HG02852 (cell line): ENCODE measurements at regions not wholly inside any gene's neighbourhood (a gene's known extent, or its start where the extent isn't known, plus 50 kb on each side); places are given as distances from the start of the nearest gene placed in this dataset.

Experiments used
- ATAC-seq: cut with Tn5 transposase; IDR thresholded peaks from one replicate; pipeline ENCODE4 v1.9.1; 2021; ENCODE audit warnings: mild to moderate bottlenecking, moderate library complexity; ENCODE audit not compliant: unreplicated experiment

GRCh38 chr9:129507805-129508204 lies 113.1 kb downstream of the C9orf50 start:
- no peak for ATAC-seq

GRCh38 chr9:129506892-129507291 lies 114.0 kb downstream of the C9orf50 start:
- no peak for ATAC-seq

- ATAC-seq, result no peak
Observed at GRCh38 chr9:129506041-129506440, 114.9 kb downstream of the C9orf50 start.

- no peak for ATAC-seq
Observed at GRCh38 chr9:129505270-129505902, 115.5 kb downstream of the C9orf50 start.

- ATAC-seq, result no peak
Observed at GRCh38 chr9:129504404-129504803, 116.5 kb downstream of the C9orf50 start.

- no peak for ATAC-seq
Observed at GRCh38 chr9:129501771-129502319, 119.1 kb downstream of the C9orf50 start.

- ATAC-seq, result no peak
Observed at GRCh38 chr9:129500863-129501770, 119.8 kb downstream of the C9orf50 start.

- no peak for ATAC-seq
Observed at GRCh38 chr9:129500161-129500862, 120.6 kb downstream of the C9orf50 start.

GRCh38 chr9:129498451-129499384 lies 122.2 kb downstream of the C9orf50 start:
- no peak for ATAC-seq

GRCh38 chr9:129497813-129498450 lies 123.0 kb downstream of the C9orf50 start:
- no peak for ATAC-seq

GRCh38 chr9:129497005-129497812 lies 123.7 kb downstream of the C9orf50 start:
- ATAC-seq, result no peak

GRCh38 chr9:129496473-129497004 lies 124.4 kb downstream of the C9orf50 start:
- no peak for ATAC-seq

GRCh38 chr9:129495620-129496472 lies 125.1 kb downstream of the C9orf50 start:
- peak; percentile 57 for ATAC-seq

GRCh38 chr9:129494113-129494789 lies 126.7 kb downstream of the C9orf50 start:
- no peak for ATAC-seq

GRCh38 chr9:129493706-129494047 lies 127.2 kb downstream of the C9orf50 start:
- no peak for ATAC-seq

GRCh38 chr9:129493002-129493705 lies 127.7 kb downstream of the C9orf50 start:
- ATAC-seq, result no peak

GRCh38 chr9:129491487-129491855 lies 129.4 kb downstream of the C9orf50 start:
- no peak for ATAC-seq
